Left kidney (tissue), 1 donor: ENCODE measurements at regions not wholly inside any gene's neighbourhood (a gene's known extent, or its start where the extent isn't known, plus 50 kb on each side); places are given as distances from the start of the nearest gene placed in this dataset.

Source experiments
- DNase-seq: peaks from one replicate; pipeline ENCODE4 v3.0.0-alpha.2; 2013

GRCh38 chr12:124630791-124631313 lies 63.4 kb upstream of the NCOR2 start:
- DNase-seq = no peak

GRCh38 chr12:124629789-124630480 lies 62.5 kb upstream of the NCOR2 start:
- DNase-seq = no peak

GRCh38 chr12:124629117-124629516 lies 61.7 kb upstream of the NCOR2 start:
- DNase-seq = no peak

DNA sequence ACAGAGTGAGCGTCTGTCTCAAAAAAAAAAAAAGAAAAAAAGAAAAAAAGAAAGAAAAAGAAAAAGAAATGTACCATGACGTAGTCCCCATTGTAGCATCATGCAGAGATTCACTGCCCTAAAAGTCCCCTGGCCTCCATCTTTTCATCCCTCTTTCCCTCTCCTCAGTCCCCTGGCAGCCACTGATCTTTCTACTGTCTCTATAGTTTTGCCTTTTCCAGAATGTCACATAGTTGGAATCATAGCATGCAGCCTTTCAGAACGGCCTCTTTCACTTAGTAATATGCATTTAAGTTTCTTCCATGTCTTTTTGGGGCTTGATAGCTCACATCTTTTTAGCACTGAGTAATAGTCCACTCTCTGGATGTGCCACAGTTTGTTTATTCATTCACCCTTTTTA lies 60.5 kb upstream of the NCOR2 start:
- DNase-seq = no peak

GRCh38 chr12:124626971-124627411 lies 59.6 kb upstream of the NCOR2 start:
- no peak for DNase-seq

GRCh38 chr12:124625867-124626675 lies 58.7 kb upstream of the NCOR2 start:
- DNase-seq = no peak

DNA sequence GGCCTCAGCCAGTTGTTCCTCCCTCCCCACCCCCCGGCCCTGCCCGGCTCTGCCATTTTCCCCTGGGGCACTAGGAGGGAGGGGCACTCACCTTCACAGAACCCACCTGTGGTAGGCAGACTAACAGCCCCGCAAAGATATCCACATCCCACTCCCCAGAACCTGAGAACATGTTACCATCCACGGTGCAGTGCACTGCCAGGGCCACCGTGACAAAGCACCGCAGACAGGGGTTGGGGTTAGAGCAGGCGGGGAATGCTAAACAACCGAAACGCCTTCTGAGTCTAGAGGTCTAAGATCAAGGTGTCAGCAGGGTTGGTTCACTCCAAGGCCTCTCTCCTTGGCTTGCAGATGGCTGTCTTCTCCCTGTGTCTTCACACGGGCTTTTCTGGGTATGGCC lies 57.4 kb upstream of the NCOR2 start:
- DNase-seq = no peak

- DNase-seq = no peak
Observed at GRCh38 chr12:124623344-124624035, 56.1 kb upstream of the NCOR2 start.

DNA sequence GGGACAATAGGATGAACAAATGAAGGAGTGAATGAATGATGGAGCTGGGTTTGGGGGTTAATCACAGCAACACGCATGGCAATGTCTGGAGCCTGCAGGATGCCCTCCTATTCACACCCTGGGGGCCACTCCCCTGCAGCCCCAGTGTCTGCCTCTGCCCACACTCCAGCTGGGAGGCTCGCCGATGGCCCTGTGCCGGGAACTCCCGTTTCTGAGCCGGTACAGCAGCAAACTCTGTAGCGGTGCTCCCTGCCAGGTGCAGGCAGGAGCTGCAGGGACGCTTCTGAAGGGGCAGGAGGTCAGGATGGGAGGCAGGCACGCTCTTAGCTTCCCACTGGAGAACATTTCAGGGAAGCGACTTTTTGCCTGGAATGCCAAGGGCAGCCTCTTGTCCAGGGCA lies 55.4 kb upstream of the NCOR2 start:
- DNase-seq = no peak

- DNase-seq = no peak
Observed at GRCh38 chr12:124622331-124622730, 54.9 kb upstream of the NCOR2 start.

DNA sequence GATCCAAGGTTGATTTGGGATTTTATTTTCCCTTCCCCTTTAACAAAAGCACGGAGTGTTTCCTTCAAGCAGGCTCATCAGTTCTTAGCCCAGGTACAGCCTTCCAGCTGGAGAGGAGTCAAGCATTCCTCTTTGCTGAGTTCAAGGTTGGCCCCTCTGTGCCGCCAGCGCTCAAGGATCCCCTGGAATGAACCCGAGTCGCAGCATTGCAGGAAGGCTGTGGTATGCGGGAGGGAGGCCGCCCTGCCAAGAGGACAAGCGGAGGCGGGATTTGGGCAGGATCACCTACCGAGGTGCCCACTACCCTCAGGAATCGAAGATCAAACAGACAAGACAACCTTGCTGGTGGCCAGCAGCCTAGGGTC lies 53.9 kb upstream of the NCOR2 start:
- no peak for DNase-seq

- DNase-seq = no peak
Observed at GRCh38 chr12:124620606-124621295, 53.3 kb upstream of the NCOR2 start.

- DNase-seq = no peak
Observed at GRCh38 chr12:124618291-124618902, 51.0 kb upstream of the NCOR2 start.

DNA sequence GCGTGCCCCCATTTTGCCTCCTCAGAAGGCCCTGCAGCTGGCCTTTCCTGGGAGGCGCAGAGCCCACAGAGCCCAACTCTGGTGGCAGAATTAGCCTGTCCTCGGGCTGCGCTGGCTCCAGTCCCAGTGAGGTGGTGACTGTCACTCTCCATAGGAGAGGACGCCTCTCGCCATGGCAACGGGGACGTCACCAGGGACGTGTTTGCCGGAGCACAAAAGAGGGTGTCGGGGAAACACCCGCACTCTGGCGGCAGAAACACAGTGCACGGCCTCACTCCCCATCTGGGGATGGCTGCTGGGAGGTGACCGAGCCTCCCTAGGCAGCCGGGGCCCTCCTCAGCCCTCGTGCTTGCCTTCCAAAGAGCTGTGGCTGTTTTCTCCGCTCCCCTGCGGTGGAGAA lies 50.2 kb upstream of the NCOR2 start:
- DNase-seq = no peak
